22Rv1 (cell line): ENCODE measurements at regions not wholly inside any gene's neighbourhood (a gene's known extent, or its start where the extent isn't known, plus 50 kb on each side); places are given as distances from the start of the nearest gene placed in this dataset.

Source experiments
- ZFX ChIP-seq: fragments of 450-650 bp; IDR thresholded peaks from 2 replicates; pipeline ENCODE4 v1.6.1; 2017; ENCODE audit warnings: antibody characterized with exemption, borderline replicate concordance
- TF ChIP-seq, protein P1 (sequence below): fragments of 450-650 bp; IDR thresholded peaks from 2 replicates; pipeline ENCODE4 v1.5.1; 2017; ENCODE audit warnings: mild to moderate bottlenecking

DNA sequence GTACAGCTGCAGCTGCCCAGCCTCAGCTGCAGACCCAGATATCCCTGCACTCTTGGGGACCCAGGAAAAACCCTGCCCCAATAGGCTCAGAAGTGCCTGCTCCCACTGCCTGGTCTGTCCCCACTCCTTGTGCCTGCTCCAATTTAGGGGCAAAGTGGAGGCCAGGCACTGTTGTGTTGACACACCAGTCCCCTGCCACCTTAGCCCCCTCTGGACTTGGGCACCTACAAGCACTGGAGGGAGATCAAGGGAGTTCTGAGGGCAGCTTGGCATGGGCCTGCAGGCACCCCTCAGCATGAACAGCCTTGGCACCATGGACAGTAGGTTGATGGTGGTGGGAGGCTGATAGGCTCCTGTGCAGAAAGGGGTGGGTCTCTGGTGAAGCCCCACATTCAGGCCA is 2020.8 kb upstream of the ADGRL3 start:
- TF ChIP-seq, protein P1, sequence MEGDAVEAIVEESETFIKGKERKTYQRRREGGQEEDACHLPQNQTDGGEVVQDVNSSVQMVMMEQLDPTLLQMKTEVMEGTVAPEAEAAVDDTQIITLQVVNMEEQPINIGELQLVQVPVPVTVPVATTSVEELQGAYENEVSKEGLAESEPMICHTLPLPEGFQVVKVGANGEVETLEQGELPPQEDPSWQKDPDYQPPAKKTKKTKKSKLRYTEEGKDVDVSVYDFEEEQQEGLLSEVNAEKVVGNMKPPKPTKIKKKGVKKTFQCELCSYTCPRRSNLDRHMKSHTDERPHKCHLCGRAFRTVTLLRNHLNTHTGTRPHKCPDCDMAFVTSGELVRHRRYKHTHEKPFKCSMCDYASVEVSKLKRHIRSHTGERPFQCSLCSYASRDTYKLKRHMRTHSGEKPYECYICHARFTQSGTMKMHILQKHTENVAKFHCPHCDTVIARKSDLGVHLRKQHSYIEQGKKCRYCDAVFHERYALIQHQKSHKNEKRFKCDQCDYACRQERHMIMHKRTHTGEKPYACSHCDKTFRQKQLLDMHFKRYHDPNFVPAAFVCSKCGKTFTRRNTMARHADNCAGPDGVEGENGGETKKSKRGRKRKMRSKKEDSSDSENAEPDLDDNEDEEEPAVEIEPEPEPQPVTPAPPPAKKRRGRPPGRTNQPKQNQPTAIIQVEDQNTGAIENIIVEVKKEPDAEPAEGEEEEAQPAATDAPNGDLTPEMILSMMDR: no peak
- TF ChIP-seq ZFX: no peak
